CD14-positive monocyte (primary cell): ENCODE measurements at regions not wholly inside any gene's neighbourhood (a gene's known extent, or its start where the extent isn't known, plus 50 kb on each side); places are given as distances from the start of the nearest gene placed in this dataset.

Experiments used
- DNase-seq, 3 donors: peaks; one replicate each; pipeline ENCODE4 v3.0.0-alpha.2; 2011 to 2022
- H2AFZ ChIP-seq: 2 replicates; pipeline ENCODE4 v1.6.0; 2012; ENCODE audit warnings: mild to moderate bottlenecking, low read depth, low read length, inconsistent platforms; ENCODE audit not compliant: insufficient read depth, poor library complexity, severe bottlenecking
- H3K27ac ChIP-seq, 2 donors: 1 replicate in 1 of 2; 2 replicates in 1 of 2; pipeline ENCODE4 v1.5.1; 2012 to 2013; ENCODE audit warnings: low read length in 2 of 2, control low read depth in 1 of 2, inconsistent platforms in 1 of 2, low read depth in 1 of 2, mild to moderate bottlenecking in 1 of 2
- H3K27me3 ChIP-seq, 2 donors: one replicate each; pipeline versions ENCODE4 v1.6.0 to v1.6.1; 2011 to 2013; ENCODE audit warnings: low read length in 2 of 2; ENCODE audit not compliant: control insufficient read depth in 2 of 2, insufficient read depth in 2 of 2
- H3K36me3 ChIP-seq, 2 donors: replicated peaks in 1 of 2; 1 replicate in 1 of 2; 2 replicates in 1 of 2; pipeline versions ENCODE4 v1.5.1 to v1.6.1; 2012 to 2013; ENCODE audit warnings: low read length in 2 of 2, control low read depth in 1 of 2, inconsistent platforms in 1 of 2, mild to moderate bottlenecking in 1 of 2; ENCODE audit not compliant: insufficient read depth in 2 of 2, control insufficient read depth in 1 of 2
- H3K4me1 ChIP-seq, 2 donors: 1 replicate in 1 of 2; 2 replicates in 1 of 2; pipeline versions ENCODE4 v1.5.1 to v1.6.1; 2012 to 2013; ENCODE audit warnings: low read length in 2 of 2, control low read depth in 1 of 2, inconsistent platforms in 1 of 2, mild to moderate bottlenecking in 1 of 2, moderate library complexity in 1 of 2; ENCODE audit not compliant: insufficient read depth in 2 of 2, control insufficient read depth in 1 of 2
- H3K4me2 ChIP-seq: replicated peaks from 2 replicates; pipeline ENCODE3; 2012; ENCODE audit warnings: low read length, moderate library complexity, mild to moderate bottlenecking; ENCODE audit not compliant: poor library complexity, severe bottlenecking; ENCODE audit errors: extremely low read depth
- H3K4me3 ChIP-seq, 3 experiments: fragments of 200-600 bp in 1 of 3; sonication (generic) in 1 of 3; replicated peaks in 1 of 3; 1 replicate in 2 of 3; 2 replicates in 1 of 3; pipeline ENCODE4 v1.5.1; 2011 to 2013; ENCODE audit warnings: low read length in 3 of 3, mild to moderate bottlenecking in 3 of 3, control low read depth in 2 of 3, low read depth in 2 of 3, inconsistent platforms in 1 of 3, moderate library complexity in 1 of 3
- H3K79me2 ChIP-seq: 2 replicates; pipeline ENCODE4 v1.6.0; 2012; ENCODE audit warnings: mild to moderate bottlenecking, control low read depth, inconsistent platforms, low read length, moderate library complexity; ENCODE audit not compliant: insufficient read depth
- H3K9ac ChIP-seq: 2 replicates; pipeline ENCODE4 v1.6.0; 2017; ENCODE audit warnings: low read length, mild to moderate bottlenecking; ENCODE audit not compliant: insufficient read depth, poor library complexity, severe bottlenecking
- H3K9me3 ChIP-seq, 2 donors: replicated peaks in 1 of 2; 1 replicate in 1 of 2; 2 replicates in 1 of 2; pipeline versions ENCODE4 v1.5.1 to v1.6.1; 2012 to 2013; ENCODE audit warnings: low read length in 2 of 2, control low read depth in 1 of 2; ENCODE audit not compliant: control insufficient read depth in 1 of 2, insufficient read depth in 1 of 2
- H4K20me1 ChIP-seq: 2 replicates; pipeline ENCODE4 v1.6.0; 2012; ENCODE audit warnings: mild to moderate bottlenecking, low read length, control low read depth, moderate library complexity; ENCODE audit not compliant: insufficient read depth
- H3K27ac Mint-ChIP-seq, 7 donors: one replicate each; pipeline ENCODE4 v1.8.0; 2020; ENCODE audit warnings: mild to moderate bottlenecking in 7 of 7, mixed read lengths in 7 of 7, moderate library complexity in 6 of 7, inconsistent platforms in 2 of 7
- H3K27me3 Mint-ChIP-seq, 3 donors: one replicate each; pipeline ENCODE4 v1.8.0; 2021 to 2022; ENCODE audit warnings: low read depth in 3 of 3, mild to moderate bottlenecking in 3 of 3, mixed read lengths in 3 of 3, moderate library complexity in 3 of 3, inconsistent platforms in 1 of 3
- H3K36me3 Mint-ChIP-seq, 2 donors: one replicate each; pipeline ENCODE4 v1.8.0; 2020; ENCODE audit warnings: mixed read lengths in 2 of 2, inconsistent platforms in 1 of 2, mild to moderate bottlenecking in 1 of 2
- H3K4me1 Mint-ChIP-seq: one replicate; pipeline ENCODE4 v1.8.0; 2020; ENCODE audit warnings: mild to moderate bottlenecking, mixed read lengths
- H3K4me3 Mint-ChIP-seq, 2 donors: one replicate each; pipeline ENCODE4 v1.8.0; 2020; ENCODE audit warnings: mild to moderate bottlenecking in 2 of 2, mixed read lengths in 2 of 2, moderate library complexity in 1 of 2
- H3K9me3 Mint-ChIP-seq, 7 donors: one replicate each; pipeline ENCODE4 v1.8.0; 2020 to 2022; ENCODE audit warnings: mixed read lengths in 7 of 7, mild to moderate bottlenecking in 6 of 7, moderate library complexity in 6 of 7, inconsistent platforms in 2 of 7
- WGBS: methylation state at CpG from one replicate; pipeline ENCODE4 v1.1.5; 2013; ENCODE audit warnings: missing lambda C conversion rate; ENCODE audit not compliant: insufficient coverage; 5-methylcytosine and 5-hydroxymethylcytosine counted together
- intact Hi-C, 2 donors: fragments of 100-400 bp; cut with micrococcal nuclease; formaldehyde crosslinking; loops; one replicate each; pipeline versions ENCODE4 v1.15.0 to v1.15.1; 2023
- TF ChIP-seq, protein P1 (sequence below): fragments of 200-600 bp; IDR thresholded peaks from one replicate; pipeline ENCODE4 v1.8.0; 2022; ENCODE audit warnings: antibody characterized with exemption, mild to moderate bottlenecking

DNA sequence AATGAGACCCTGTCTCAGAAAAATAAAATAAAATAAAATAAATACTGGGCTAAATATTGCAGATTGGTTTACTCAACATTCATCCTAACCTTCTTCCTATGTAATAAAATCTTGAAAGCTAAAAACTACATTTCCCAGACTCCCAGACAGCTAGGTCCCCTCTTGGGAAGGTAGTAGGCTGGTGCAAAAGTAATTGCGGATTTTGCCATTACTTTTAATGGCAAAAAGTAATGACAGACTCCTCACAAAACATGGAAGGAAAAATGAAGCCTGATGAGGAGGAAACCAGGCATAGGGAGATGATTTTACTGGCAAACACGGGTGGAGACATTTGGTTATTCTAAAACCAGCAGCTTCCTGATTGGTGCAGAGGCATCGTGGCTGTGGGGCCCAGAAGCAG is 70.6 kb upstream of the E2F3 start:
- H3K4me2 ChIP-seq = no peak overlapping the region
- Mint-ChIP-seq H3K9me3 (no peaks in the 10 kb centered on the region), H3K27me3 (peaks cover 4 to 8% (median 7%) of the 10 kb centered on the region in 3 donors), H3K4me1 (peaks cover 6% of the 10 kb centered on the region), H3K36me3 (no peaks in the 10 kb centered on the region), H3K4me3 (no peak overlapping the region), H3K27ac (no peak overlapping the region)
- TF ChIP-seq, protein P1, sequence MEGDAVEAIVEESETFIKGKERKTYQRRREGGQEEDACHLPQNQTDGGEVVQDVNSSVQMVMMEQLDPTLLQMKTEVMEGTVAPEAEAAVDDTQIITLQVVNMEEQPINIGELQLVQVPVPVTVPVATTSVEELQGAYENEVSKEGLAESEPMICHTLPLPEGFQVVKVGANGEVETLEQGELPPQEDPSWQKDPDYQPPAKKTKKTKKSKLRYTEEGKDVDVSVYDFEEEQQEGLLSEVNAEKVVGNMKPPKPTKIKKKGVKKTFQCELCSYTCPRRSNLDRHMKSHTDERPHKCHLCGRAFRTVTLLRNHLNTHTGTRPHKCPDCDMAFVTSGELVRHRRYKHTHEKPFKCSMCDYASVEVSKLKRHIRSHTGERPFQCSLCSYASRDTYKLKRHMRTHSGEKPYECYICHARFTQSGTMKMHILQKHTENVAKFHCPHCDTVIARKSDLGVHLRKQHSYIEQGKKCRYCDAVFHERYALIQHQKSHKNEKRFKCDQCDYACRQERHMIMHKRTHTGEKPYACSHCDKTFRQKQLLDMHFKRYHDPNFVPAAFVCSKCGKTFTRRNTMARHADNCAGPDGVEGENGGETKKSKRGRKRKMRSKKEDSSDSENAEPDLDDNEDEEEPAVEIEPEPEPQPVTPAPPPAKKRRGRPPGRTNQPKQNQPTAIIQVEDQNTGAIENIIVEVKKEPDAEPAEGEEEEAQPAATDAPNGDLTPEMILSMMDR = no peak
- no peak overlapping the region for H3K27ac ChIP-seq
- H3K27me3 ChIP-seq = no peaks in the 10 kb centered on the region
- no peak for DNase-seq
- H3K4me3 ChIP-seq = no peak overlapping the region
- 39% methylated on average over 2 of the region's 3 CpGs for WGBS
- H3K79me2 ChIP-seq = no peaks in the 10 kb centered on the region
- no peaks in the 10 kb centered on the region for H3K36me3 ChIP-seq
- no peaks in the 10 kb centered on the region for H3K9me3 ChIP-seq
- no peak overlapping the region for H3K9ac ChIP-seq
- no peak overlapping the region for H2AFZ ChIP-seq
- no peaks in the 10 kb centered on the region for H4K20me1 ChIP-seq
- intact Hi-C loops = no loop called here
- H3K4me1 ChIP-seq = peaks cover 3 to 8% of the 10 kb centered on the region in 2 donors

DNA sequence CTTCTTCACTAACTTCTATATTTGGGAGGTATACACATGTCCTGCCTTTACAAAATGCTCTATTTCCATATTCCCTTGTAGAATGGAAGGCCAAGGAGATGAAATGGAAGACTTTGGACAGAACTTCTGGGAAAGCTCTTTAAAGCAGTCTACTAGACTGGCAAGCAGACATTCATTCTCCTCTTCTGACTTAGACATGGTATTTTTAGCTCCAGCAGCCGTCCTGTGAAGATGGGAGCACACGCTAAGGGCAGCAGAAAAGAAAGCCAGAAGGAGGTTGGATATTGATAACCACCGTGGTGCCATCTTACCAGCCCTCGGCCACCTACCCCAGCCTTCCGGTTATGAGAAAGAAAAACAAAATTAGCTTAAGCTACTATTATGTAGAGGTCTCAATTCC is 70.1 kb upstream of the E2F3 start:
- H3K9ac ChIP-seq = no peak overlapping the region
- TF ChIP-seq, protein P1 = no peak
- no peak overlapping the region for H3K27ac Mint-ChIP-seq
- H3K4me1 ChIP-seq = peaks cover 0 to 3% of the 10 kb centered on the region in 2 donors
- no peak overlapping the region for H2AFZ ChIP-seq
- no peaks in the 10 kb centered on the region for H3K9me3 ChIP-seq
- H3K36me3 ChIP-seq = no peaks in the 10 kb centered on the region
- intact Hi-C loops = no loop called here
- no peak overlapping the region for H3K4me2 ChIP-seq
- H3K36me3 Mint-ChIP-seq = no peaks in the 10 kb centered on the region
- peaks cover 5 to 8% (median 7%) of the 10 kb centered on the region in 3 donors for H3K27me3 Mint-ChIP-seq
- no peak for DNase-seq
- peaks cover 7% of the 10 kb centered on the region for H3K4me1 Mint-ChIP-seq
- H3K27me3 ChIP-seq = no peaks in the 10 kb centered on the region
- no peaks in the 10 kb centered on the region for H4K20me1 ChIP-seq
- no peaks in the 10 kb centered on the region for H3K79me2 ChIP-seq
- no peaks in the 10 kb centered on the region for H3K9me3 Mint-ChIP-seq
- H3K4me3 ChIP-seq = no peak overlapping the region
- WGBS = 87% methylated on average over 2 of the region's 5 CpGs
- no peak overlapping the region for H3K4me3 Mint-ChIP-seq
- H3K27ac ChIP-seq = no peak overlapping the region
